HS-5 (cell line): ENCODE measurements at regions not wholly inside any gene's neighbourhood (a gene's known extent, or its start where the extent isn't known, plus 50 kb on each side); places are given as distances from the start of the nearest gene placed in this dataset.
A peak's percentile ranks its signal among the peaks of the same experiment; 100 is the strongest.

Experiments
- DNase-seq: peaks from one replicate; pipeline ENCODE4 v3.0.0-alpha.2; 2012; ENCODE audit warnings: low read depth

GRCh38 chr17:12528036-12528435 lies 137.7 kb upstream of the MYOCD start:
- no peak for DNase-seq

- DNase-seq: no peak
These were observed 135.5 kb upstream of the MYOCD start for GRCh38 chr17:12530161-12530560.

GRCh38 chr17:12536021-12536420 lies 129.7 kb upstream of the MYOCD start:
- no peak for DNase-seq

- peak; percentile 65 for DNase-seq
These were observed 129.2 kb upstream of the MYOCD start for GRCh38 chr17:12536472-12536871.

GRCh38 chr17:12537436-12537835 lies 128.3 kb upstream of the MYOCD start:
- no peak for DNase-seq

- DNase-seq: no peak
These were observed 127.7 kb upstream of the MYOCD start for GRCh38 chr17:12538003-12538402.

GRCh38 chr17:12545877-12546513 lies 119.7 kb upstream of the MYOCD start:
- peak; percentile 20 for DNase-seq

- no peak for DNase-seq
These were observed 118.7 kb upstream of the MYOCD start for GRCh38 chr17:12546983-12547382.

GRCh38 chr17:12547831-12548230 lies 117.9 kb upstream of the MYOCD start:
- DNase-seq: no peak

GRCh38 chr17:12548558-12548957 lies 117.1 kb upstream of the MYOCD start:
- DNase-seq: no peak

GRCh38 chr17:12549499-12550041 lies 116.1 kb upstream of the MYOCD start:
- DNase-seq: no peak

GRCh38 chr17:12553625-12554024 lies 112.1 kb upstream of the MYOCD start:
- DNase-seq: no peak

- no peak for DNase-seq
These were observed 111.4 kb upstream of the MYOCD start for GRCh38 chr17:12554251-12554650.

GRCh38 chr17:12566291-12566690 lies 99.4 kb upstream of the MYOCD start:
- no peak for DNase-seq

GRCh38 chr17:12567077-12568053 lies 98.3 kb upstream of the MYOCD start:
- no peak for DNase-seq

GRCh38 chr17:12568358-12569251 lies 97.1 kb upstream of the MYOCD start:
- no peak for DNase-seq

GRCh38 chr17:12571606-12572005 lies 94.1 kb upstream of the MYOCD start:
- no peak for DNase-seq

GRCh38 chr17:12574525-12574924 lies 91.2 kb upstream of the MYOCD start:
- no peak for DNase-seq

- no peak for DNase-seq
These were observed 90.0 kb upstream of the MYOCD start for GRCh38 chr17:12575641-12576040.

GRCh38 chr17:12579288-12579687 lies 86.4 kb upstream of the MYOCD start:
- DNase-seq: no peak

- no peak for DNase-seq
These were observed 85.0 kb upstream of the MYOCD start for GRCh38 chr17:12580640-12581039.

- no peak for DNase-seq
These were observed 81.0 kb upstream of the MYOCD start for GRCh38 chr17:12584727-12585126.
